Fibroblast of gingiva (primary cell): ENCODE measurements at regions not wholly inside any gene's neighbourhood (a gene's known extent, or its start where the extent isn't known, plus 50 kb on each side); places are given as distances from the start of the nearest gene placed in this dataset.
"Not testable (repeated sequence)": the region's sequence is repeated elsewhere in the genome, so short reads cannot be mapped to it uniquely, and the experiment has no call there.

Experiments
- DNase-seq: peaks from one replicate; pipeline ENCODE4 v3.0.0-alpha.2; 2011; ENCODE audit warnings: low read depth

GRCh38 chr2:59790186-59791003 is 763.1 kb downstream of the BCL11A start:
- no peak for DNase-seq

DNA sequence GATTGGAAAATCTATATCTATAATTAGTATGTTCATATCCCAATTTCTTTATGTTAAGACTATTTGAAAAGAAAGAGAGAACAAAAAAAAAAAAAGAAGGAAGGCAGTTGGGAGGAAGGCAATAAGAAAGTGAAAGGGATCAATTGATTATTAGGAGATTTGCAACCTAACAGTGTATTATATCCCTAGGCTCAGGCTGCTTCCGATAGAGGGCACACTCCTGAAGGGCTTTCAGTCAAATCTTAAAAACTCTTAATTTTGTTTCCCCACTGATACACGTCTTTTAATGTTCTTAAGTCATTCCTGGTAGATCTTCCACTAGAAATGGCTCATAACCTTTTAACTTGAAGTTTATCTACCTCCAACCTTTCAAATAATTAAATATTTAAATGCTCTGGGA is 763.9 kb downstream of the BCL11A start:
- DNase-seq: no peak

- no peak for DNase-seq
These were observed 766.4 kb downstream of the BCL11A start for GRCh38 chr2:59787095-59787494.

- no peak for DNase-seq
These were observed 766.8 kb downstream of the BCL11A start for GRCh38 chr2:59786684-59787083.

DNA sequence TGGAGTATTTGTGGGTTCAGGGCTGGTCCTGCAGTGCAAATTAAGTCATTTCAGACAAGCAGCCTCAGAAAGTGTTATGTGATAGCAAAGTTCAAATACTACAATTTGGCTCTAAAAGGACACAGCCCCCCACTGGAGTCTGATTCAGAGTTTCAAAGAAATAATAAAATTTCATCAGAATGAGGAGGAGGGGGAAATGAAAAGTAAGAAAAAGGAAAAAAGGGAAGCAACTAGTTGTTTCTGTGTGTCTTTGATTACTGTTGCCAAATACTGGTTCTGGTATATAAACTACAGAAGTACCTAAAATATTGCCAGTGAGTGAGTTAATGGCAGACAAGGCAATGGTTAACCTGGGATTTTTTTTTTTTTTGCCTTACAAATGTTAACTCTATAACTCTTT is 773.9 kb downstream of the BCL11A start:
- no peak for DNase-seq

- DNase-seq: no peak
These were observed 776.3 kb downstream of the BCL11A start for GRCh38 chr2:59777120-59777519.

DNA sequence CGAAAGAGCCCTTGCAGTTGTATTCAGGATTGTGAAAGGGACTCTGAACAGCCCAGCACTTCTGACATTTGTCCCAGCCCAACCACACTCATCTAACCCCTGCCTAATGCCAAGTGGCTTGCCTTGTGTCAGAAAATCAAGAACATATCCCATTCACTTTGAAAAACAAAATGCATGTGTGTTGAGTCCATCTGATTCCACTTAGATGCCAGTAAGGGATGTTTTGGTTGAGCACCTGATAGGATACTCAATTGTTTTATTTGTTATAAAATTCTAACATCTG is 776.8 kb downstream of the BCL11A start:
- no peak for DNase-seq

DNA sequence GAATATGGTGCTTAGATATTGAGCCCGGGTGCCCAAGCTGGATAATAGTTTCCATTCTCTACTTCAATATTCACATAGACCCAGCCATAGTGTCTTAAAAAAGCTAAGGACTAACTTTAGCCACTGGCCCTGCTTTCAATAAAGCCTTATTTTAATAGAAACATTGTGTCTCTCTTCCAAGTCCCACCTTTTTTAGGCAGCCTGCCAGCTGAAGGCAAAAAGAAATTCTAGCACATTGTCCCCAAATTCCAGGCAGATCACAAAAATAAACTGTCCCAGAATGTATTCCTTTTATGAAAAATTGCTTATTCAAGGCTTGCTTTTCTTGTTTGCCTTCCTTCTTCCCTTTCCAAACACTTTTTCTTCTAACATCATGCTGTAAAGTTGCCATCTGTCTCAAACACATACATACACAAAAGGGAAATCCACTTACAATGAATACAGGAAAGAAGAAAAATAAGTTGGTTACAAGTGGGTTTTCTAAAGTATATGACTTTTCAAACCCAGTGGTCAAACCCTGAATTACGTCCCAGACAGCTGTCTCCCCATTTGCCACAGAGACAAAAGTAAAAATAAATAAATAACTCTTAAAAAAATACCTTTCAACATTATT is 778.5 kb downstream of the BCL11A start:
- DNase-seq: no peak

- DNase-seq: no peak
These were observed 782.8 kb downstream of the BCL11A start for GRCh38 chr2:59770651-59771050.

DNA sequence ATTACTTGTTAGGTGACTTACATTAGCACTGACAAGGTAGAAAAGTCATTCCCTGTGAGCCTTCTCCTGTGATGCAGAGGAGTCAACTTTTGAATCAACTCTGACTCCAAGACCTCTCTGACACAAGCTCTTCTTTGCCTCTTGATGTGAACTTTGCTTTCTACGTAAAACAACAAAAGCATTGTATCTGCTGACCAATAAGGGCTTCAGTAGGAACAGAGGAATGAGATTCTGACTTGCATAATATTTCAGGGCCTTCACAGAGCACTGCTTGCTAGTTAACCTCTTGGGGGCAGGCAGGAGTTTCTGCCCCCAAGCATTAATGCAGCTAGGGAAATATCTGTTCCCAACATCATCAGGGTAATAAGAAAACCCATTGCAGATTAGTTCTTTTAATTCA is 791.5 kb downstream of the BCL11A start:
- no peak for DNase-seq

DNA sequence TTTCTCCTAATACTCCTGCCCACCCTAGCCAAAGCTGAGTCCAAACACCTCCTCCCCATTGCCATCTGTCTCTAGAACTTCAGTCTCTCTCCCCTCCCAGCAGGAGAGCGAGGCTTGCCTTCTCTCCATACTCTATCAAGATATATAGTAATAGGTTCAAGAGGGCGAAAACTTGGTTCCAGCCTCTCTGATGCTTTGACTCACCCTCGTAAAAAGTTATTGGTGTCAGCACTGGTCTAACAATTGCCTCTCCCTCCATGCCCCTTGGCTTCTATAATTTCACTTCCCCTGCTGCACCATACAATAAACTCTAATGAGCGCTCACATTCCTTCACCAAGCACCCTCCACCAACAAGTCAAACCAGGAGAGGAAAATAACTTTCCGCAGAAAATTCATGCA is 797.3 kb downstream of the BCL11A start:
- DNase-seq: no peak

GRCh38 chr2:59754011-59754735 is 799.3 kb downstream of the BCL11A start:
- no peak for DNase-seq

DNA sequence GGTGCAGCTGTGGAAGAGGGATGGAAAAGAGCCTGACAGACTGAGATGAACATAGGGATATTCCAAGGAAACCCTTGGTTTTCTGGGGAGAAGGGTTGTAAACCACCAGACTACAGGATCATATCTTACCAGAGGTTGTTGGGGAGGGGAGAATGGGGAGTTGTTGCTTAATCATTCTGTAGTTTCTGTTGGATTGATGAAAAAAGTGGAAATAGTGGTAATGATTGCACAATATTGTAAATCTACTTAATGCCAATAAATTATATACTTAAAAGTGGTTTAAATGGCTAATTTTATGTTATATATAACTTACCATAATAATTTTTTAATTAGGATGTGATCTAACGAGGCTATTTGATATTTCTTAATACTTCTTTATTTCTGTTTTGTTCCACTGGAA is 800.9 kb downstream of the BCL11A start:
- DNase-seq: no peak

DNA sequence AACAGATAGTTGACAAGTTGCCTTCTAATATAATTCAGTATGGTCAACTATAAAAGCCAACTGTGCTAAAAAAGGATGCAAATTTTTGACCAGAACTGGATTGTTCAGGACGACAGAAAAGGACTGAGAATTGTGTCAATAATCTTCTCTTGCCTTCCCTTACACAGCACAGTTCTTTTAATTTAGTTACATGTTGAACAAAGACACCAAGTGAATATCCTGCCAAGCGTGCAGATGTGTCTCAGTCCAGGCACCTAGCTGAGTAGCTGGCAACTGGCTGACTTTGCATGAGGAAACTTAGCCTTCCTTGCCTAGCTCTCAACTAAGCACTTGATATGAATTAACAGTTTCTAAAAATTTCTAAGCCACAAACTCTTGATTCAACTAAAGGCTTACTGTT is 801.4 kb downstream of the BCL11A start:
- DNase-seq: no peak

GRCh38 chr2:59751214-59751613 is 802.2 kb downstream of the BCL11A start:
- not testable (repeated sequence) for DNase-seq

DNA sequence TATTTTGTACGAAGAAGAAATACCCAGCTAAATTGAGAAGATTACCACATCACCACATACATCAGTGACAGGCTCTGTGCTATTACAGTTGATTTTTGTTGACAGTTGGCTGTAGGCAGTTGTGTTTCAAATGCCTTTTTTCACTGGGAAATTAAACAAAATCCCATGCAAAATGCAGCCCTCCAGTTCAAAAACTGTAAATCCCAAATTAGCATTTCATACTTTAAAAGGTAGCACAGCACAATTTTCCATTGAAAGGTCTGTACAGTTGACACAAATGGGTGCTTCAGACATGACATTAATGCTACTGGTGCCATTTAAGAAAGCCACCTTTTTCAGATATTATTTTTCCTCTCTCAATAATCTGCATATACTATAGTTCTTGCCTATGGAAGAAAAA is 807.2 kb downstream of the BCL11A start:
- no peak for DNase-seq

GRCh38 chr2:59745085-59745484 is 808.4 kb downstream of the BCL11A start:
- DNase-seq: no peak

DNA sequence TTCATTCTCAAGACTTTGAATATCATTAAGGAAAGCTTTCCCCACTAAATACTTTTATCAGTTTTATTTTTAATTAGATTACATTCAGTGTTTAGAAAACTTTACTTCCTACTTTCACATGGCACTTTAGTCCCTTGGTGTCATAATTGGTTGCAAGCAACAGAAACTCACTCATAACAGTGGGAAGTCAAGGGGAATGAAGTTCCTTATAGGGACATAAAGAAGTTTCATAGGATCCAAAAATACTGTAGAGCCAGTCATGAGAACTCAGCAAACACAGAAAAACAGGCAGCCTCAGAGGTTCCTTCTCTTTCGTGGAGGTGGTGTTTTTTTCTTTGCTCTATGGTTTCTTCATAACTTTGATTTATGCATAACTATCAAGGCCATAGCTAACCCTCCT is 809.0 kb downstream of the BCL11A start:
- no peak for DNase-seq

- DNase-seq: no peak
These were observed 811.6 kb downstream of the BCL11A start for GRCh38 chr2:59741840-59742239.

- DNase-seq: no peak
These were observed 814.3 kb downstream of the BCL11A start for GRCh38 chr2:59739166-59739565.

GRCh38 chr2:59737299-59737698 is 816.2 kb downstream of the BCL11A start:
- no peak for DNase-seq

DNA sequence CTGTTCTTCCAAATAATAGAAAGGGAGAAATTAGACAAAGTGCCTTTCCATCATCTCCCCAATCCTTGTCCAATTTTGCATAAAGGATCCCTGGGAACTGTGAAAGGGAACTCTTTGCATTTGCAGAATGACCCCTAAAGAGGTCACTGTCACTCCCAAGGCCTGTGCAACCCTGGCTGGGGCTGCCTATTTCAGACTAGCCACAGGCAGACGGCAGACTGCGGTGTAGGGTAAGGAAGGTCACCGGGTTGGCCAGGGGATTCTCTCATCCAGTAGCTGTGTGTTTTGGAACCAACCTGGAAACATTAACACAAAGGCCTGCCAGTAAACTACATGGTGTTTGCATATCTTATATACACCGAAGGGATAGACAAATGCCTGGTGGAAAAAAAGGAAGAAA is 818.7 kb downstream of the BCL11A start:
- DNase-seq: no peak

DNA sequence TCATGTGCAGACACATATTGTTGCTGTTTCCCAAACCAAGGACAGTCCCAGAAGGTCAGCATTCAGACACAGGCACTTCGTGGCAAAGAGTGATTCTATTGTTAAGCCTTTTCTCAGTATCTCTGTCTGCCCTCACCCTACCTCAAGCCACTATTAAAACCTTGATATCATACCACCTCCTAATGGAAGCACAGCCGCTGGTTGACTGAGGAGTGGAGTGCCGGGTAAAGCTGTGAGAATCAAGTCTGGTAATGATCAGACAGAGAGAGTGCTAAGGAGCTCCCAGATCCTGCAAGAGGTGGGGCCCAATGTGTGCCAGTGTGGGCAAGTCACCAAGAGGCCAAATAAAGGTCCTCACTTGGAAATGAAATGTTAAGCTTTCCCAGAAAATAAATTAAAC is 819.5 kb downstream of the BCL11A start:
- DNase-seq: no peak

GRCh38 chr2:59733567-59733930 is 819.9 kb downstream of the BCL11A start:
- no peak for DNase-seq
